K562 (cell line): ENCODE measurements at regions not wholly inside any gene's neighbourhood (a gene's known extent, or its start where the extent isn't known, plus 50 kb on each side); places are given as distances from the start of the nearest gene placed in this dataset.
A peak's percentile ranks its signal among the peaks of the same experiment; 100 is the strongest.

ENCODE experiments used
- BHLHE40 ChIP-seq: IDR thresholded peaks from 2 replicates; pipeline ENCODE4 v1.6.1; 2011; ENCODE audit warnings: low read length, improper control_type of control experiment
- CBFA2T3 ChIP-seq: fragments of 450-650 bp; IDR thresholded peaks from 2 replicates; pipeline ENCODE4 v1.6.1; 2017
- KAT7 ChIP-seq: sonication (generic); formaldehyde crosslinking; IDR thresholded peaks from 2 replicates; pipeline ENCODE4 v1.8.0; 2022; ENCODE audit warnings: missing genetic modification reagents, mild to moderate bottlenecking, borderline replicate concordance
- KDM1A ChIP-seq, 2 experiments: fragments of 450-650 bp; IDR thresholded peaks; 2 replicates each; pipeline ENCODE4 v1.6.1; 2016; ENCODE audit warnings: mild to moderate bottlenecking in 2 of 2
- KLF10 ChIP-seq: fragments of 250-450 bp; sonication (Bioruptor Pico); IDR thresholded peaks from 2 replicates; pipeline ENCODE4 v1.6.1; 2021; ENCODE audit warnings: matching md5 sums
- MTA1 ChIP-seq: fragments of 450-650 bp; IDR thresholded peaks from 2 replicates; pipeline ENCODE4 v1.6.1; 2017; ENCODE audit warnings: borderline replicate concordance
- MTA2 ChIP-seq: fragments of 450-650 bp; IDR thresholded peaks from 2 replicates; pipeline ENCODE4 v1.6.1; 2016; ENCODE audit warnings: low read depth
- MYC ChIP-seq, 2 experiments: fragments of 250-450 bp in 1 of 2; sonication (Bioruptor Pico) in 1 of 2; IDR thresholded peaks; 2 replicates each; pipeline versions ENCODE4 v1.5.1 to v1.6.1; 2012 to 2021; ENCODE audit warnings: low read depth in 2 of 2, borderline replicate concordance in 1 of 2, improper control_type of control experiment in 1 of 2, low read length in 1 of 2, mild to moderate bottlenecking in 1 of 2, moderate library complexity in 1 of 2
- NFATC3 ChIP-seq: fragments of 450-650 bp; IDR thresholded peaks from 2 replicates; pipeline ENCODE4 v1.6.1; 2017; ENCODE audit warnings: mild to moderate bottlenecking
- RBM25 ChIP-seq: fragments of 200-400 bp; formaldehyde crosslinking; IDR thresholded peaks from 2 replicates; pipeline ENCODE4 v1.6.1; 2018; ENCODE audit warnings: low read length, low read depth, moderate library complexity; ENCODE audit not compliant: severe bottlenecking
- SMAD4 ChIP-seq: fragments of 250-450 bp; sonication (Bioruptor Pico); conservative IDR thresholded peaks from 2 replicates; pipeline ENCODE4 v1.8.0; 2021; ENCODE audit warnings: inconsistent platforms, mild to moderate bottlenecking, moderate library complexity
- STAT5B ChIP-seq: fragments of 250-450 bp; sonication (Bioruptor Pico); IDR thresholded peaks from 2 replicates; pipeline ENCODE4 v1.8.0; 2021; ENCODE audit warnings: mild to moderate bottlenecking, inconsistent platforms
- TRIM24 ChIP-seq, 2 experiments: fragments of 450-650 bp; IDR thresholded peaks; 2 replicates each; pipeline ENCODE4 v1.6.1; 2016
- TRIM28 ChIP-seq: fragments of 450-650 bp; IDR thresholded peaks from 2 replicates; pipeline ENCODE4 v1.6.1; 2017
- YY1 ChIP-seq, 3 experiments: IDR thresholded peaks; 2 replicates each; pipeline ENCODE4 v1.6.1; 2011; ENCODE audit warnings: low read length in 2 of 3, mild to moderate bottlenecking in 2 of 3, moderate library complexity in 2 of 3, borderline replicate concordance in 1 of 3, control low read depth in 1 of 3, low read depth in 1 of 3; ENCODE audit not compliant: insufficient read depth in 3 of 3, insufficient replicate concordance in 2 of 3, control insufficient read depth in 1 of 3, insufficient read length in 1 of 3; ENCODE audit errors: extremely low read depth in 1 of 3
- ZFP36 ChIP-seq: fragments of 150-350 bp; IDR thresholded peaks from 2 replicates; pipeline ENCODE4 v1.6.1; 2018; ENCODE audit warnings: low read length, low read depth; ENCODE audit not compliant: partially characterized antibody
- ZNF165 ChIP-seq: fragments of 250-450 bp; sonication (Bioruptor Pico); IDR thresholded peaks from 2 replicates; pipeline ENCODE4 v1.4.0; 2020; ENCODE audit warnings: borderline replicate concordance
- ZNF24 ChIP-seq: fragments of 450-650 bp; IDR thresholded peaks from 2 replicates; pipeline ENCODE4 v1.6.1; 2016
- TF ChIP-seq, protein P1 (sequence below), 2 experiments: fragments of 450-650 bp; IDR thresholded peaks; 2 replicates each; pipeline ENCODE4 v1.6.1; 2018; ENCODE audit warnings: mild to moderate bottlenecking in 2 of 2, low read depth in 1 of 2; ENCODE audit not compliant: partially characterized antibody in 2 of 2
- TF ChIP-seq, protein P2 (sequence below): fragments of 450-650 bp; IDR thresholded peaks from 2 replicates; pipeline ENCODE4 v1.6.1; 2016; ENCODE audit warnings: borderline replicate concordance

DNA sequence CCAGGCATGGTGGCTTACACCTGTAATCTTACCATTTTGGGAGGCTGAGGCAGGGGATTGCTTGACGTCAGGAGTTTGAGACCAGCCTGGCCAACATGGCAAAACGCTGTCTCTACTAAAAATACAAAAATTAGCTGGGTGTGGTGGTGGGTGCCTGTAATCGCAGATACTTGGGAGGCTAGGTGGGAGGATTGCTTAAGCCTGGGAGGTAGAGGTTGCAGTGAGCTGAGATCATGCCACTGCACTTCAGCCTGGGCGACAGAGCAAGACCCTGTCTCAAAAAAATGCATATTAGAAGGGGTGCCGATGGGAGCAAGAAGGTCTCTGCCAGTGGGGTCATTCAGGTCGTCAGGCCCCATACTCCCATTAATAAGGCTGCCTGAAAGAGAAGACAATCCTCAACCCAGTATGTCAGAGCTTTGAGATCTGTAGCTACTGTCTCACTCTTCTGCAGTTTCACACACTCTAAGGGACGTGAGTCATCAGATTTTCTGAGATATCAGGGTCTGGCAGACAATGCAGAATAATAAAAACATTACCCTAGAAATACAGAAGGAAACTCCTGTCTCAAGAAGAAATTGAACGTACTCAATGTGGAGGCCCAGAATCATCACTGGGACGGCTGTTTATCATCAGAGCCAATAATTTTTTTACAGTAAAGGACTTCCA lies 176.7 kb upstream of the FAT1 start (continued):
- TF ChIP-seq, protein P1, sequence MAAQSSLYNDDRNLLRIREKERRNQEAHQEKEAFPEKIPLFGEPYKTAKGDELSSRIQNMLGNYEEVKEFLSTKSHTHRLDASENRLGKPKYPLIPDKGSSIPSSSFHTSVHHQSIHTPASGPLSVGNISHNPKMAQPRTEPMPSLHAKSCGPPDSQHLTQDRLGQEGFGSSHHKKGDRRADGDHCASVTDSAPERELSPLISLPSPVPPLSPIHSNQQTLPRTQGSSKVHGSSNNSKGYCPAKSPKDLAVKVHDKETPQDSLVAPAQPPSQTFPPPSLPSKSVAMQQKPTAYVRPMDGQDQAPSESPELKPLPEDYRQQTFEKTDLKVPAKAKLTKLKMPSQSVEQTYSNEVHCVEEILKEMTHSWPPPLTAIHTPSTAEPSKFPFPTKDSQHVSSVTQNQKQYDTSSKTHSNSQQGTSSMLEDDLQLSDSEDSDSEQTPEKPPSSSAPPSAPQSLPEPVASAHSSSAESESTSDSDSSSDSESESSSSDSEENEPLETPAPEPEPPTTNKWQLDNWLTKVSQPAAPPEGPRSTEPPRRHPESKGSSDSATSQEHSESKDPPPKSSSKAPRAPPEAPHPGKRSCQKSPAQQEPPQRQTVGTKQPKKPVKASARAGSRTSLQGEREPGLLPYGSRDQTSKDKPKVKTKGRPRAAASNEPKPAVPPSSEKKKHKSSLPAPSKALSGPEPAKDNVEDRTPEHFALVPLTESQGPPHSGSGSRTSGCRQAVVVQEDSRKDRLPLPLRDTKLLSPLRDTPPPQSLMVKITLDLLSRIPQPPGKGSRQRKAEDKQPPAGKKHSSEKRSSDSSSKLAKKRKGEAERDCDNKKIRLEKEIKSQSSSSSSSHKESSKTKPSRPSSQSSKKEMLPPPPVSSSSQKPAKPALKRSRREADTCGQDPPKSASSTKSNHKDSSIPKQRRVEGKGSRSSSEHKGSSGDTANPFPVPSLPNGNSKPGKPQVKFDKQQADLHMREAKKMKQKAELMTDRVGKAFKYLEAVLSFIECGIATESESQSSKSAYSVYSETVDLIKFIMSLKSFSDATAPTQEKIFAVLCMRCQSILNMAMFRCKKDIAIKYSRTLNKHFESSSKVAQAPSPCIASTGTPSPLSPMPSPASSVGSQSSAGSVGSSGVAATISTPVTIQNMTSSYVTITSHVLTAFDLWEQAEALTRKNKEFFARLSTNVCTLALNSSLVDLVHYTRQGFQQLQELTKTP (IDR thresholded peaks at IDR 0.05; ENCODE audit: low read depth in 1 of 2, partially characterized antibody in 2 of 2), result no peak
- TF ChIP-seq BHLHE40 (no peak), MTA1 (no peak), ZFP36 (no peak), TRIM24 (IDR thresholded peaks at IDR 0.05) (peak; percentile 67 to 77), KLF10 (no peak), KAT7 (CRISPR knock-in tag) (no peak), RBM25 (peak; percentile 23), ZNF165 (CRISPR knock-in tag) (no peak), KDM1A (IDR thresholded peaks at IDR 0.05) (peak in 1 of 2 experiments; percentile 46; a peak in 1 of 4 replicates), YY1 (IDR thresholded peaks at IDR 0.05; ENCODE audit: borderline replicate concordance in 1 of 3, control insufficient read depth in 1 of 3, extremely low read depth in 1 of 3, insufficient read depth in 3 of 3, insufficient read length in 1 of 3, insufficient replicate concordance in 2 of 3, low read depth in 1 of 3, low read length in 2 of 3) (no peak), TRIM28 (peak; percentile 37; the same call in 1 of the 2 replicates), MTA2 (no peak), ZNF24 (no peak), CBFA2T3 (peak; percentile 56), NFATC3 (no peak), STAT5B (CRISPR knock-in tag) (no peak), SMAD4 (CRISPR knock-in tag) (no peak), MYC (IDR thresholded peaks at IDR 0.05; ENCODE audit: low read depth, low read length) (no peak), MYC (CRISPR knock-in tag; IDR thresholded peaks at IDR 0.05; ENCODE audit: borderline replicate concordance, low read depth) (no peak)
- TF ChIP-seq, protein P2, sequence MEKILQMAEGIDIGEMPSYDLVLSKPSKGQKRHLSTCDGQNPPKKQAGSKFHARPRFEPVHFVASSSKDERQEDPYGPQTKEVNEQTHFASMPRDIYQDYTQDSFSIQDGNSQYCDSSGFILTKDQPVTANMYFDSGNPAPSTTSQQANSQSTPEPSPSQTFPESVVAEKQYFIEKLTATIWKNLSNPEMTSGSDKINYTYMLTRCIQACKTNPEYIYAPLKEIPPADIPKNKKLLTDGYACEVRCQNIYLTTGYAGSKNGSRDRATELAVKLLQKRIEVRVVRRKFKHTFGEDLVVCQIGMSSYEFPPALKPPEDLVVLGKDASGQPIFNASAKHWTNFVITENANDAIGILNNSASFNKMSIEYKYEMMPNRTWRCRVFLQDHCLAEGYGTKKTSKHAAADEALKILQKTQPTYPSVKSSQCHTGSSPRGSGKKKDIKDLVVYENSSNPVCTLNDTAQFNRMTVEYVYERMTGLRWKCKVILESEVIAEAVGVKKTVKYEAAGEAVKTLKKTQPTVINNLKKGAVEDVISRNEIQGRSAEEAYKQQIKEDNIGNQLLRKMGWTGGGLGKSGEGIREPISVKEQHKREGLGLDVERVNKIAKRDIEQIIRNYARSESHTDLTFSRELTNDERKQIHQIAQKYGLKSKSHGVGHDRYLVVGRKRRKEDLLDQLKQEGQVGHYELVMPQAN, result no peak
